OCI-LY3 (cell line): ENCODE measurements at regions not wholly inside any gene's neighbourhood (a gene's known extent, or its start where the extent isn't known, plus 50 kb on each side); places are given as distances from the start of the nearest gene placed in this dataset.

ENCODE experiments used
- H2AFZ ChIP-seq: fragments of 200-600, 300-600 bp; shearing (Covaris generic); 2 replicates; pipeline ENCODE4 v1.6.0; 2014; ENCODE audit warnings: antibody characterized with exemption, low read depth, low read length
- H3K27ac ChIP-seq: fragments of 200-600, 300-600 bp; sonication (generic); 2 replicates; pipeline ENCODE4 v1.5.1; 2014; ENCODE audit warnings: mild to moderate bottlenecking, low read length, moderate library complexity, mixed read lengths
- H3K27me3 ChIP-seq: fragments of 200-600, 300-600 bp; sonication (generic); 2 replicates; pipeline ENCODE4 v1.6.1; 2014; ENCODE audit warnings: low read depth, low read length, mixed read lengths
- H3K36me3 ChIP-seq: fragments of 200-600, 300-600 bp; sonication (generic); replicated peaks from 2 replicates; pipeline ENCODE3; 2014; ENCODE audit warnings: low read depth, low read length, mixed read lengths
- H3K4me1 ChIP-seq: fragments of 300-600, 200-600 bp; sonication (generic); 2 replicates; pipeline ENCODE4 v1.6.1; 2014; ENCODE audit warnings: low read length, mixed read lengths
- H3K4me2 ChIP-seq: fragments of 200-600, 300-600 bp; sonication (generic); 2 replicates; pipeline ENCODE4 v1.6.1; 2014; ENCODE audit warnings: low read length, mixed read lengths
- H3K4me3 ChIP-seq: fragments of 300-600, 200-600 bp; sonication (generic); 2 replicates; pipeline ENCODE4 v1.5.1; 2014; ENCODE audit warnings: antibody characterized with exemption, mild to moderate bottlenecking, low read length, moderate library complexity
- H3K79me2 ChIP-seq: fragments of 300-600, 200-600 bp; shearing (Covaris generic); 2 replicates; pipeline ENCODE4 v1.6.1; 2014; ENCODE audit warnings: mild to moderate bottlenecking, low read length, mixed read lengths
- H3K9ac ChIP-seq: fragments of 300-600, 200-600 bp; shearing (Covaris generic); 2 replicates; pipeline ENCODE4 v1.6.0; 2014; ENCODE audit warnings: mild to moderate bottlenecking, low read length, moderate library complexity
- H3K9me3 ChIP-seq: fragments of 200-600, 300-600 bp; shearing (Covaris generic); 2 replicates; pipeline ENCODE4 v1.6.1; 2014; ENCODE audit warnings: low read length, mixed read lengths; ENCODE audit not compliant: insufficient read depth
- H4K20me1 ChIP-seq: fragments of 200-600, 300-600 bp; sonication (generic); 2 replicates; pipeline ENCODE4 v1.6.1; 2016; ENCODE audit warnings: low read length, mixed read lengths; ENCODE audit not compliant: insufficient read depth
- EZH2phosphoT487 ChIP-seq: fragments of 200-600 bp; shearing (Covaris generic); IDR thresholded peaks from 2 replicates; pipeline ENCODE4 v1.6.1; 2018; ENCODE audit warnings: antibody characterized with exemption, mixed run types, low read depth
- TF ChIP-seq, protein P1 (sequence below): fragments of 200-600, 300-600 bp; sonication (generic); IDR thresholded peaks from 2 replicates; pipeline ENCODE4 v1.5.1; 2014; ENCODE audit warnings: antibody characterized with exemption, low read length, low read depth

DNA sequence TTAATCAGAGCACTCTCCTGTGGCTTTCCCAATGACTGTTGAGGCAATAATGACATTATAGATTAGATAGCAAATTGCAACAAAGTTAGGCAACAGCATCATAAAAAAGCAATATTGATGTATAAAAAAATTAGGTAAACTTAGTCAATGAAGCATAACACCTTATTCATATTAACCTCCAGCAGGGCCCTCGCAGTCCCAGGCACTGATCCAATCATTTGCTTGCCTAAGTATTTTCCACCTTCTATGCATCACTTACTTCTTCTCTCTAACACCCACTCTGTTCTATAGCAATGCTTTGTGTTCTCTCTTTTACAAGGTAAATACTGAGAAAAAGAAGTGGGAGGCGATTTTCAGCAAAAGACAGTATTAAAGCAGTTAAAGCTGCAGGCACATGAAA, 833.5 kb upstream of the ADGRL3 start:
- Histone ChIP-seq H3K9me3 (no peaks in the 10 kb centered on the region), H3K4me3 (no peak overlapping the region), H3K36me3 (no peaks in the 10 kb centered on the region), H3K79me2 (no peaks in the 10 kb centered on the region), H3K27ac (no peak overlapping the region), H3K27me3 (no peaks in the 10 kb centered on the region), H3K4me1 (no peaks in the 10 kb centered on the region), H4K20me1 (no peaks in the 10 kb centered on the region), H2AFZ (no peak overlapping the region), H3K9ac (no peak overlapping the region), H3K4me2 (no peak overlapping the region)
- no peak for TF ChIP-seq EZH2phosphoT487

DNA sequence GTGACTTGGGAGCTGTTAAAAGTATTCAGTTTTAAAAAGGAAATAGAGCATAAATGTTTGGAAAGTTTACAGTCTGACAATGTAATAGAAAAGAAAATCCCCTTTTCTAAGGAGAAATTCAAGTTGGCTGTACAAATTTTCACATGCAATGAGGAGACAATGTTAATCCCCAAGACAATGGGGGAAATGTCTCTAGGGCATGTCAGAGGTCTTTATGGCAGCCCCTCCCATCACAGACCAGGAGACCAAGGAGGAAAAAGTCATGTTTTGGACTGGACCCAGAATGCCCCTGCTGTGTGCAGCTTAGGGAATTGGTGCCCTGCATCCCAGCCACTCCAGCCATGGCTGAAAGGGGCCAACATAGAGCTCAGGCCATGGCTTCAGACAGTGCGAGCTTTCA, 831.1 kb upstream of the ADGRL3 start:
- Histone ChIP-seq H3K9ac (no peak overlapping the region), H3K27ac (no peak overlapping the region), H2AFZ (no peak overlapping the region), H3K36me3 (no peaks in the 10 kb centered on the region), H4K20me1 (no peaks in the 10 kb centered on the region), H3K4me1 (no peaks in the 10 kb centered on the region), H3K4me2 (no peak overlapping the region), H3K9me3 (no peaks in the 10 kb centered on the region), H3K27me3 (no peaks in the 10 kb centered on the region), H3K79me2 (no peaks in the 10 kb centered on the region), H3K4me3 (no peak overlapping the region)
- TF ChIP-seq EZH2phosphoT487, result no peak
- TF ChIP-seq, protein P1, sequence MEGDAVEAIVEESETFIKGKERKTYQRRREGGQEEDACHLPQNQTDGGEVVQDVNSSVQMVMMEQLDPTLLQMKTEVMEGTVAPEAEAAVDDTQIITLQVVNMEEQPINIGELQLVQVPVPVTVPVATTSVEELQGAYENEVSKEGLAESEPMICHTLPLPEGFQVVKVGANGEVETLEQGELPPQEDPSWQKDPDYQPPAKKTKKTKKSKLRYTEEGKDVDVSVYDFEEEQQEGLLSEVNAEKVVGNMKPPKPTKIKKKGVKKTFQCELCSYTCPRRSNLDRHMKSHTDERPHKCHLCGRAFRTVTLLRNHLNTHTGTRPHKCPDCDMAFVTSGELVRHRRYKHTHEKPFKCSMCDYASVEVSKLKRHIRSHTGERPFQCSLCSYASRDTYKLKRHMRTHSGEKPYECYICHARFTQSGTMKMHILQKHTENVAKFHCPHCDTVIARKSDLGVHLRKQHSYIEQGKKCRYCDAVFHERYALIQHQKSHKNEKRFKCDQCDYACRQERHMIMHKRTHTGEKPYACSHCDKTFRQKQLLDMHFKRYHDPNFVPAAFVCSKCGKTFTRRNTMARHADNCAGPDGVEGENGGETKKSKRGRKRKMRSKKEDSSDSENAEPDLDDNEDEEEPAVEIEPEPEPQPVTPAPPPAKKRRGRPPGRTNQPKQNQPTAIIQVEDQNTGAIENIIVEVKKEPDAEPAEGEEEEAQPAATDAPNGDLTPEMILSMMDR, result no peak

DNA sequence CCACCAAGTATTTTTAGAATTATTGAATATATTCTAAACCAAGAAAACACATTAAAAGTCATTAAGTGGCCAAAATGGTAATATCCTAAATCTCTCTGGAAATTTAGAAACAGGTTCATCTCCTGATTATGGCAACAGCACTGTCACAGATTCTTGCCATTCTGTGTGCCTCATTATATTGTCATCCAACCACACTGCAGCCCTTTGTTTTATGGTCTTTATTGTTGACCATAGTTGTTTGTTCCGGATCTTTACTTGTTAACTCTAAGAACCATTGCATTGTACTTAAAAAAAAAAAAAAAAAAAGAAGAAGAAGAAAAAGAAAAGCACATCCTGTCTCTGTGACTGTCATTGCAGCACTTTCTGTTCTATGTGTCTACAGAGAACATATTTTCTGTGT, 822.1 kb upstream of the ADGRL3 start:
- no peak overlapping the region for H3K27ac ChIP-seq
- H3K4me3 ChIP-seq, result no peak overlapping the region
- no peak overlapping the region for H3K9ac ChIP-seq
- no peaks in the 10 kb centered on the region for H3K27me3 ChIP-seq
- H2AFZ ChIP-seq, result no peak overlapping the region
- no peaks in the 10 kb centered on the region for H3K79me2 ChIP-seq
- H4K20me1 ChIP-seq, result no peaks in the 10 kb centered on the region
- H3K9me3 ChIP-seq, result no peaks in the 10 kb centered on the region
- H3K4me1 ChIP-seq, result no peaks in the 10 kb centered on the region
- H3K36me3 ChIP-seq, result no peaks in the 10 kb centered on the region
- TF ChIP-seq EZH2phosphoT487, result no peak
- TF ChIP-seq, protein P1, result no peak
- H3K4me2 ChIP-seq, result no peak overlapping the region

DNA sequence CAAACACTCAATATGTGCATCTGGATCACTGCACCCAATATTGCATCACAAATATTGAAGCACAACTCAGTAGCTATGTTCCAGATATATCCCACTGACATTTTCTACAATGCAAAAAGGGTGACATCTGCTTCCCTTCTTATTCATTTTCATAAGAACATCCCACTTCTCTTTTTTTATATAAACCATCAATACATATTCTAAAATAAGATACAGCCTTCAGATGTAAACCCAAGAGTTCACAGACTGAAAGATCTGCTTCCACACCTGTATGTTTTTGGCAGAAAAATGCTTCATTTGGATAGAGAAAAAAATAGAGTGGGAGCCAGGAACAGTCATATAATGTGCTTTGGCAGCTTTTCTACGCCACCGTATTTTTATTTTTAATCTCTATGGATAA, 815.6 kb upstream of the ADGRL3 start:
- Histone ChIP-seq H3K27ac (no peak overlapping the region), H3K9me3 (no peaks in the 10 kb centered on the region), H3K4me3 (no peak overlapping the region), H3K4me2 (peak overlapping the region; percentile 4; the same call in 1 of the 2 replicates), H4K20me1 (no peaks in the 10 kb centered on the region), H3K4me1 (peaks cover 11% of the 10 kb centered on the region), H3K9ac (no peak overlapping the region), H3K36me3 (no peaks in the 10 kb centered on the region), H2AFZ (no peak overlapping the region), H3K27me3 (no peaks in the 10 kb centered on the region), H3K79me2 (no peaks in the 10 kb centered on the region)
- no peak for TF ChIP-seq EZH2phosphoT487

DNA sequence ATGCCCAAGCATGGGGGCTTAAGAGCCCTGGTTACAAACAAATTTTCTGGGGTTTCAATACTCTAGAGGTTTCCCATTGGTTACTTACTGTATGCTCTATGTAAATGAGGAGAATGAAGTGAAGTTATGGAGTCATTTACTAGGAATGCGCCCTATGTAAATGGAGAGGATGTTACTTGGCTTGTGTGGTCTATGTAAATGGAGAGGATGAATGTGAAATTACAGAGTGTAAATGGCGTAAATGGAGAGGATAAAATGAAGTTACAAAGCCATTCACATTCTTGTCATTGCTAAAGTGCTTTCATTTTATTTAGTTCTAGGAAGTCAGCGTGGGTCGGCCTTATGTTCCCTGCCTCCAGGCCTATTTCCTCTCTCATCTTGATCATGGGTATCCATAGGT, 810.5 kb upstream of the ADGRL3 start:
- TF ChIP-seq, protein P1, result no peak
- no peak for TF ChIP-seq EZH2phosphoT487
- Histone ChIP-seq H3K27ac (no peak overlapping the region), H3K36me3 (no peaks in the 10 kb centered on the region)

More for the DNA sequence above, 810.5 kb upstream of the ADGRL3 start:
- no peaks in the 10 kb centered on the region for H4K20me1 ChIP-seq
- no peak overlapping the region for H3K4me2 ChIP-seq
- H3K4me1 ChIP-seq, result peaks cover 5% of the 10 kb centered on the region
- no peaks in the 10 kb centered on the region for H3K79me2 ChIP-seq
- no peaks in the 10 kb centered on the region for H3K27me3 ChIP-seq
- no peak overlapping the region for H2AFZ ChIP-seq
- H3K9ac ChIP-seq, result no peak overlapping the region
- no peaks in the 10 kb centered on the region for H3K9me3 ChIP-seq
- H3K4me3 ChIP-seq, result no peak overlapping the region
